A549 (cell line): ENCODE measurements at regions not wholly inside any gene's neighbourhood (a gene's known extent, or its start where the extent isn't known, plus 50 kb on each side); places are given as distances from the start of the nearest gene placed in this dataset.

Experiments
- CHD2 ChIP-seq: fragments of 150-350 bp; IDR thresholded peaks from 2 replicates; pipeline ENCODE4 v1.6.1; 2014; ENCODE audit warnings: low read length; ENCODE audit not compliant: partially characterized antibody
- FOSL2 ChIP-seq, 2 experiments: fragments of 450-650 bp in 1 of 2; fragments of >200 bp in 1 of 2; sonication (Bioruptor Twin) in 1 of 2; formaldehyde crosslinking; IDR thresholded peaks; 2 replicates each; pipeline versions ENCODE4 v1.5.0 to v1.6.1; 2016 to 2020; ENCODE audit warnings: mild to moderate bottlenecking in 1 of 2, moderate library complexity in 1 of 2
- HEYL ChIP-seq: fragments of 250-450 bp; sonication (Bioruptor Pico); IDR thresholded peaks from 2 replicates; pipeline ENCODE4 v1.8.0; 2021; ENCODE audit warnings: mild to moderate bottlenecking, moderate library complexity
- KDM1A ChIP-seq: fragments of 200-600 bp; sonication (generic); IDR thresholded peaks from 2 replicates; pipeline ENCODE4 v1.6.1; 2016; ENCODE audit warnings: low read depth, mild to moderate bottlenecking
- NR3C1 ChIP-seq: fragments of >200 bp; sonication (Bioruptor Twin); formaldehyde crosslinking; IDR thresholded peaks from 3 replicates; pipeline ENCODE4 v1.6.1; 2017
- POLR2A ChIP-seq: IDR thresholded peaks from 2 replicates; pipeline ENCODE4 v1.6.1; 2012; ENCODE audit warnings: mild to moderate bottlenecking, low read length
- RFX5 ChIP-seq: fragments of 450-650 bp; IDR thresholded peaks from 2 replicates; pipeline ENCODE4 v1.7.1; 2014; ENCODE audit warnings: antibody characterized with exemption, mild to moderate bottlenecking, moderate library complexity
- TF ChIP-seq, protein P1 (sequence below): IDR thresholded peaks from 2 replicates; pipeline ENCODE4 v1.6.1; 2012; ENCODE audit warnings: low read depth, borderline replicate concordance
- TF ChIP-seq, protein P2 (sequence below): IDR thresholded peaks from 2 replicates; pipeline ENCODE4 v1.6.1; 2012
- TF ChIP-seq, protein P3 (sequence below): fragments of >200 bp; sonication (Bioruptor Twin); formaldehyde crosslinking; IDR thresholded peaks from 3 replicates; pipeline ENCODE4 v1.5.1; 2016
- TF ChIP-seq, protein P4 (sequence below): fragments of 450-650 bp; IDR thresholded peaks from 2 replicates; pipeline ENCODE4 v1.6.1; 2014; ENCODE audit warnings: antibody characterized with exemption

DNA sequence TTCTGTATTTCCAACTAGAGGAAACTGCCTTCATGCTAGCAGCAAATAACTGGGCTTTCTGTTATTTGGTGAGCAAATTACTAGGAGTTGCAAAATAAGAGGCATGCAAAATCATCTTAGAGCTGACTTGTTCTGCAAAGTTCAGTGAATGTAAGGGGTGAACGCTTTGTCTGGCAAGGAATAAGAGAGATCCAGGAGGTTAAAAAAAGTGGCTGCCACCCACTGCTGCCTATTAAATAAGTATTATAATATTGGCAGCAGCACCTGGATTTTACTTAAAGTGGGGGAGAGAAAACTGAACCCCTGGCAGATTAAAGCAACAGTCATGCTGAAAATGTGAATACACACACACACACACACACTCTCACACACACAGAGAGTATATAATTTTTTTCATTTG, 557.0 kb downstream of the FLRT2 start:
- TF ChIP-seq, protein P1, sequence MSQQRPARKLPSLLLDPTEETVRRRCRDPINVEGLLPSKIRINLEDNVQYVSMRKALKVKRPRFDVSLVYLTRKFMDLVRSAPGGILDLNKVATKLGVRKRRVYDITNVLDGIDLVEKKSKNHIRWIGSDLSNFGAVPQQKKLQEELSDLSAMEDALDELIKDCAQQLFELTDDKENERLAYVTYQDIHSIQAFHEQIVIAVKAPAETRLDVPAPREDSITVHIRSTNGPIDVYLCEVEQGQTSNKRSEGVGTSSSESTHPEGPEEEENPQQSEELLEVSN: no peak
- TF ChIP-seq NR3C1 (no peak), POLR2A (no peak), KDM1A (no peak), FOSL2 (IDR thresholded peaks at IDR 0.05) (no peak), FOSL2 (CRISPR knock-in tag; IDR thresholded peaks at IDR 0.05) (no peak), CHD2 (no peak), HEYL (CRISPR knock-in tag) (no peak), RFX5 (no peak)
- TF ChIP-seq, protein P2, sequence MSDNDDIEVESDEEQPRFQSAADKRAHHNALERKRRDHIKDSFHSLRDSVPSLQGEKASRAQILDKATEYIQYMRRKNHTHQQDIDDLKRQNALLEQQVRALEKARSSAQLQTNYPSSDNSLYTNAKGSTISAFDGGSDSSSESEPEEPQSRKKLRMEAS: no peak
- TF ChIP-seq, protein P3, sequence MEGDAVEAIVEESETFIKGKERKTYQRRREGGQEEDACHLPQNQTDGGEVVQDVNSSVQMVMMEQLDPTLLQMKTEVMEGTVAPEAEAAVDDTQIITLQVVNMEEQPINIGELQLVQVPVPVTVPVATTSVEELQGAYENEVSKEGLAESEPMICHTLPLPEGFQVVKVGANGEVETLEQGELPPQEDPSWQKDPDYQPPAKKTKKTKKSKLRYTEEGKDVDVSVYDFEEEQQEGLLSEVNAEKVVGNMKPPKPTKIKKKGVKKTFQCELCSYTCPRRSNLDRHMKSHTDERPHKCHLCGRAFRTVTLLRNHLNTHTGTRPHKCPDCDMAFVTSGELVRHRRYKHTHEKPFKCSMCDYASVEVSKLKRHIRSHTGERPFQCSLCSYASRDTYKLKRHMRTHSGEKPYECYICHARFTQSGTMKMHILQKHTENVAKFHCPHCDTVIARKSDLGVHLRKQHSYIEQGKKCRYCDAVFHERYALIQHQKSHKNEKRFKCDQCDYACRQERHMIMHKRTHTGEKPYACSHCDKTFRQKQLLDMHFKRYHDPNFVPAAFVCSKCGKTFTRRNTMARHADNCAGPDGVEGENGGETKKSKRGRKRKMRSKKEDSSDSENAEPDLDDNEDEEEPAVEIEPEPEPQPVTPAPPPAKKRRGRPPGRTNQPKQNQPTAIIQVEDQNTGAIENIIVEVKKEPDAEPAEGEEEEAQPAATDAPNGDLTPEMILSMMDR: no peak
- TF ChIP-seq, protein P4, sequence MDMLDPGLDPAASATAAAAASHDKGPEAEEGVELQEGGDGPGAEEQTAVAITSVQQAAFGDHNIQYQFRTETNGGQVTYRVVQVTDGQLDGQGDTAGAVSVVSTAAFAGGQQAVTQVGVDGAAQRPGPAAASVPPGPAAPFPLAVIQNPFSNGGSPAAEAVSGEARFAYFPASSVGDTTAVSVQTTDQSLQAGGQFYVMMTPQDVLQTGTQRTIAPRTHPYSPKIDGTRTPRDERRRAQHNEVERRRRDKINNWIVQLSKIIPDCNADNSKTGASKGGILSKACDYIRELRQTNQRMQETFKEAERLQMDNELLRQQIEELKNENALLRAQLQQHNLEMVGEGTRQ: no peak
